CD14-positive monocyte (primary cell): ENCODE measurements at regions not wholly inside any gene's neighbourhood (a gene's known extent, or its start where the extent isn't known, plus 50 kb on each side); places are given as distances from the start of the nearest gene placed in this dataset.

ENCODE experiments used
- DNase-seq, 3 donors: peaks; one replicate each; pipeline ENCODE4 v3.0.0-alpha.2; 2011 to 2022
- H2AFZ ChIP-seq: 2 replicates; pipeline ENCODE4 v1.6.0; 2012; ENCODE audit warnings: mild to moderate bottlenecking, low read depth, low read length, inconsistent platforms; ENCODE audit not compliant: insufficient read depth, poor library complexity, severe bottlenecking
- H3K27ac ChIP-seq, 2 donors: 1 replicate in 1 of 2; 2 replicates in 1 of 2; pipeline ENCODE4 v1.5.1; 2012 to 2013; ENCODE audit warnings: low read length in 2 of 2, control low read depth in 1 of 2, inconsistent platforms in 1 of 2, low read depth in 1 of 2, mild to moderate bottlenecking in 1 of 2
- H3K27me3 ChIP-seq, 2 donors: one replicate each; pipeline versions ENCODE4 v1.6.0 to v1.6.1; 2011 to 2013; ENCODE audit warnings: low read length in 2 of 2; ENCODE audit not compliant: control insufficient read depth in 2 of 2, insufficient read depth in 2 of 2
- H3K36me3 ChIP-seq, 2 donors: replicated peaks in 1 of 2; 1 replicate in 1 of 2; 2 replicates in 1 of 2; pipeline versions ENCODE4 v1.5.1 to v1.6.1; 2012 to 2013; ENCODE audit warnings: low read length in 2 of 2, control low read depth in 1 of 2, inconsistent platforms in 1 of 2, mild to moderate bottlenecking in 1 of 2; ENCODE audit not compliant: insufficient read depth in 2 of 2, control insufficient read depth in 1 of 2
- H3K4me1 ChIP-seq, 2 donors: 1 replicate in 1 of 2; 2 replicates in 1 of 2; pipeline versions ENCODE4 v1.5.1 to v1.6.1; 2012 to 2013; ENCODE audit warnings: low read length in 2 of 2, control low read depth in 1 of 2, inconsistent platforms in 1 of 2, mild to moderate bottlenecking in 1 of 2, moderate library complexity in 1 of 2; ENCODE audit not compliant: insufficient read depth in 2 of 2, control insufficient read depth in 1 of 2
- H3K4me2 ChIP-seq: replicated peaks from 2 replicates; pipeline ENCODE3; 2012; ENCODE audit warnings: low read length, moderate library complexity, mild to moderate bottlenecking; ENCODE audit not compliant: poor library complexity, severe bottlenecking; ENCODE audit errors: extremely low read depth
- H3K4me3 ChIP-seq, 3 experiments: fragments of 200-600 bp in 1 of 3; sonication (generic) in 1 of 3; replicated peaks in 1 of 3; 1 replicate in 2 of 3; 2 replicates in 1 of 3; pipeline ENCODE4 v1.5.1; 2011 to 2013; ENCODE audit warnings: low read length in 3 of 3, mild to moderate bottlenecking in 3 of 3, control low read depth in 2 of 3, low read depth in 2 of 3, inconsistent platforms in 1 of 3, moderate library complexity in 1 of 3
- H3K79me2 ChIP-seq: 2 replicates; pipeline ENCODE4 v1.6.0; 2012; ENCODE audit warnings: mild to moderate bottlenecking, control low read depth, inconsistent platforms, low read length, moderate library complexity; ENCODE audit not compliant: insufficient read depth
- H3K9ac ChIP-seq: 2 replicates; pipeline ENCODE4 v1.6.0; 2017; ENCODE audit warnings: low read length, mild to moderate bottlenecking; ENCODE audit not compliant: insufficient read depth, poor library complexity, severe bottlenecking
- H3K9me3 ChIP-seq, 2 donors: replicated peaks in 1 of 2; 1 replicate in 1 of 2; 2 replicates in 1 of 2; pipeline versions ENCODE4 v1.5.1 to v1.6.1; 2012 to 2013; ENCODE audit warnings: low read length in 2 of 2, control low read depth in 1 of 2; ENCODE audit not compliant: control insufficient read depth in 1 of 2, insufficient read depth in 1 of 2
- H4K20me1 ChIP-seq: 2 replicates; pipeline ENCODE4 v1.6.0; 2012; ENCODE audit warnings: mild to moderate bottlenecking, low read length, control low read depth, moderate library complexity; ENCODE audit not compliant: insufficient read depth
- H3K27ac Mint-ChIP-seq, 7 donors: one replicate each; pipeline ENCODE4 v1.8.0; 2020; ENCODE audit warnings: mild to moderate bottlenecking in 7 of 7, mixed read lengths in 7 of 7, moderate library complexity in 6 of 7, inconsistent platforms in 2 of 7
- H3K27me3 Mint-ChIP-seq, 3 donors: one replicate each; pipeline ENCODE4 v1.8.0; 2021 to 2022; ENCODE audit warnings: low read depth in 3 of 3, mild to moderate bottlenecking in 3 of 3, mixed read lengths in 3 of 3, moderate library complexity in 3 of 3, inconsistent platforms in 1 of 3
- H3K36me3 Mint-ChIP-seq, 2 donors: one replicate each; pipeline ENCODE4 v1.8.0; 2020; ENCODE audit warnings: mixed read lengths in 2 of 2, inconsistent platforms in 1 of 2, mild to moderate bottlenecking in 1 of 2
- H3K4me1 Mint-ChIP-seq: one replicate; pipeline ENCODE4 v1.8.0; 2020; ENCODE audit warnings: mild to moderate bottlenecking, mixed read lengths
- H3K4me3 Mint-ChIP-seq, 2 donors: one replicate each; pipeline ENCODE4 v1.8.0; 2020; ENCODE audit warnings: mild to moderate bottlenecking in 2 of 2, mixed read lengths in 2 of 2, moderate library complexity in 1 of 2
- H3K9me3 Mint-ChIP-seq, 7 donors: one replicate each; pipeline ENCODE4 v1.8.0; 2020 to 2022; ENCODE audit warnings: mixed read lengths in 7 of 7, mild to moderate bottlenecking in 6 of 7, moderate library complexity in 6 of 7, inconsistent platforms in 2 of 7
- WGBS: methylation state at CpG from one replicate; pipeline ENCODE4 v1.1.5; 2013; ENCODE audit warnings: missing lambda C conversion rate; ENCODE audit not compliant: insufficient coverage; 5-methylcytosine and 5-hydroxymethylcytosine counted together
- intact Hi-C, 2 donors: fragments of 100-400 bp; cut with micrococcal nuclease; formaldehyde crosslinking; loops; one replicate each; pipeline versions ENCODE4 v1.15.0 to v1.15.1; 2023
- TF ChIP-seq, protein P1 (sequence below): fragments of 200-600 bp; IDR thresholded peaks from one replicate; pipeline ENCODE4 v1.8.0; 2022; ENCODE audit warnings: antibody characterized with exemption, mild to moderate bottlenecking

GRCh38 chr5:29769474-29769873 is 1424.0 kb upstream of the CDH6 start:
- Histone ChIP-seq H3K9ac (no peak overlapping the region), H4K20me1 (no peaks in the 10 kb centered on the region), H3K27ac (no peak overlapping the region), H3K9me3 (peaks cover 0 to 4% of the 10 kb centered on the region in 2 donors), H3K36me3 (no peaks in the 10 kb centered on the region), H3K4me1 (no peaks in the 10 kb centered on the region), H3K4me2 (no peak overlapping the region), H3K27me3 (no peaks in the 10 kb centered on the region), H3K79me2 (no peaks in the 10 kb centered on the region), H3K4me3 (no peak overlapping the region), H2AFZ (no peak overlapping the region)
- TF ChIP-seq, protein P1, sequence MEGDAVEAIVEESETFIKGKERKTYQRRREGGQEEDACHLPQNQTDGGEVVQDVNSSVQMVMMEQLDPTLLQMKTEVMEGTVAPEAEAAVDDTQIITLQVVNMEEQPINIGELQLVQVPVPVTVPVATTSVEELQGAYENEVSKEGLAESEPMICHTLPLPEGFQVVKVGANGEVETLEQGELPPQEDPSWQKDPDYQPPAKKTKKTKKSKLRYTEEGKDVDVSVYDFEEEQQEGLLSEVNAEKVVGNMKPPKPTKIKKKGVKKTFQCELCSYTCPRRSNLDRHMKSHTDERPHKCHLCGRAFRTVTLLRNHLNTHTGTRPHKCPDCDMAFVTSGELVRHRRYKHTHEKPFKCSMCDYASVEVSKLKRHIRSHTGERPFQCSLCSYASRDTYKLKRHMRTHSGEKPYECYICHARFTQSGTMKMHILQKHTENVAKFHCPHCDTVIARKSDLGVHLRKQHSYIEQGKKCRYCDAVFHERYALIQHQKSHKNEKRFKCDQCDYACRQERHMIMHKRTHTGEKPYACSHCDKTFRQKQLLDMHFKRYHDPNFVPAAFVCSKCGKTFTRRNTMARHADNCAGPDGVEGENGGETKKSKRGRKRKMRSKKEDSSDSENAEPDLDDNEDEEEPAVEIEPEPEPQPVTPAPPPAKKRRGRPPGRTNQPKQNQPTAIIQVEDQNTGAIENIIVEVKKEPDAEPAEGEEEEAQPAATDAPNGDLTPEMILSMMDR: no peak
- no peak overlapping the region for H3K27ac Mint-ChIP-seq
- H3K9me3 Mint-ChIP-seq: peaks cover 0 to 11% (median 3%) of the 10 kb centered on the region in 7 donors
- H3K27me3 Mint-ChIP-seq: no peaks in the 10 kb centered on the region
- H3K4me1 Mint-ChIP-seq: no peaks in the 10 kb centered on the region
- no peak for DNase-seq
- intact Hi-C loops: no loop called here
- no peaks in the 10 kb centered on the region for H3K36me3 Mint-ChIP-seq
- H3K4me3 Mint-ChIP-seq: no peak overlapping the region
- no CpG with 5 or more reads among the region's 5 CpGs for WGBS

GRCh38 chr5:29758986-29759421 is 1434.5 kb upstream of the CDH6 start:
- Histone ChIP-seq H3K36me3 (no peaks in the 10 kb centered on the region), H3K4me2 (no peak overlapping the region), H3K9me3 (no peaks in the 10 kb centered on the region), H4K20me1 (no peaks in the 10 kb centered on the region), H3K9ac (no peak overlapping the region), H2AFZ (no peak overlapping the region), H3K27me3 (no peaks in the 10 kb centered on the region), H3K4me1 (no peaks in the 10 kb centered on the region), H3K27ac (no peak overlapping the region), H3K79me2 (no peaks in the 10 kb centered on the region), H3K4me3 (no peak overlapping the region)
- 69% methylated on average over 3 of the region's 3 CpGs for WGBS
- no peaks in the 10 kb centered on the region for H3K27me3 Mint-ChIP-seq
- H3K27ac Mint-ChIP-seq: no peak overlapping the region
- peaks cover 0 to 5% (median 3%) of the 10 kb centered on the region in 7 donors for H3K9me3 Mint-ChIP-seq
- H3K4me3 Mint-ChIP-seq: no peak overlapping the region
- TF ChIP-seq, protein P1: no peak
- H3K4me1 Mint-ChIP-seq: no peaks in the 10 kb centered on the region
- no peaks in the 10 kb centered on the region for H3K36me3 Mint-ChIP-seq
- intact Hi-C loops: no loop called here
- no peak for DNase-seq
